AG09319 (cell line): ENCODE measurements at regions not wholly inside any gene's neighbourhood (a gene's known extent, or its start where the extent isn't known, plus 50 kb on each side); places are given as distances from the start of the nearest gene placed in this dataset.

Source experiments
- DNase-seq: peaks from one replicate; pipeline ENCODE4 v3.0.0-alpha.2; 2010; ENCODE audit warnings: low read depth; ENCODE audit errors: extremely low read depth
- CTCF ChIP-seq: IDR thresholded peaks from 2 replicates; pipeline ENCODE4 v1.5.1; 2011; ENCODE audit warnings: low read depth, mild to moderate bottlenecking, inconsistent platforms, low read length, moderate library complexity

GRCh38 chr14:97930166-97930565, 1133.0 kb downstream of the VRK1 start:
- DNase-seq = no peak
- no peak for TF ChIP-seq CTCF

- no peak for TF ChIP-seq CTCF
- DNase-seq = no peak
Observed at GRCh38 chr14:97931273-97931672, 1134.1 kb downstream of the VRK1 start.

GRCh38 chr14:97942921-97943320, 1145.7 kb downstream of the VRK1 start:
- TF ChIP-seq CTCF = no peak
- no peak for DNase-seq

GRCh38 chr14:97943619-97944018, 1146.4 kb downstream of the VRK1 start:
- TF ChIP-seq CTCF = no peak
- DNase-seq = no peak

GRCh38 chr14:97944380-97944779, 1147.2 kb downstream of the VRK1 start:
- TF ChIP-seq CTCF = no peak
- DNase-seq = no peak

GRCh38 chr14:97945631-97946030, 1148.4 kb downstream of the VRK1 start:
- DNase-seq = no peak
- no peak for TF ChIP-seq CTCF

DNA sequence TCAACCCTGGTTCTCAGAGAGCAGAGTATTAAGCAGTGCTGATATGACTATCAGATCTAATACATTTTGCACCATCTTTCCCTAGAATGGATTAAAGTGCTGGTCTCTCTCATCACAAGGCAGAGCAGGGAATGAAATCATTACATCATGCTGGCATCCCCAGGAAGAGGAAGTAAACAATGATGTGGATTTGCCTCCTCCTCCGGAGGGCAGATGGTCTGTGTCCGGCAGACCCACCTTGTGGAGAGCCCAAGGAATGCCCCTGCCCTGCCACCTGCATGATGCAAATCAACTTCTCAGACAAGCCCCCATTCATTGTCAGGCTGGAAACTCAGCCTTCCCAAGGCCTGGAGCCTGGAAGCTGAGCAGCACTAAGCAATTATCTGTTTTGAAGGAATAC, 1149.1 kb downstream of the VRK1 start:
- DNase-seq = no peak

More for the DNA sequence above, 1149.1 kb downstream of the VRK1 start:
- TF ChIP-seq CTCF = no peak
